Fibroblast of lung (primary cell): ENCODE measurements at regions not wholly inside any gene's neighbourhood (a gene's known extent, or its start where the extent isn't known, plus 50 kb on each side); places are given as distances from the start of the nearest gene placed in this dataset.

Source experiments
- DNase-seq, 2 donors: peaks; one replicate each; pipeline versions ENCODE4 v3.0.0 to v3.0.0-alpha.2; 2010; ENCODE audit warnings: low read depth in 2 of 2
- H2AFZ ChIP-seq: 2 replicates; pipeline ENCODE4 v1.5.1; 2012; ENCODE audit warnings: low read length, control low read depth, inconsistent platforms
- H3K27ac ChIP-seq: 2 replicates; pipeline ENCODE4 v1.5.1; 2011; ENCODE audit warnings: low read length, control low read depth; ENCODE audit not compliant: insufficient read depth
- H3K27me3 ChIP-seq: 2 replicates; pipeline ENCODE4 v1.5.1; 2011; ENCODE audit warnings: mild to moderate bottlenecking, low read length; ENCODE audit not compliant: control insufficient read depth, insufficient read depth
- H3K36me3 ChIP-seq: 2 replicates; pipeline ENCODE4 v1.5.1; 2011; ENCODE audit warnings: low read length; ENCODE audit not compliant: control insufficient read depth, insufficient read depth
- H3K4me1 ChIP-seq: 2 replicates; pipeline ENCODE4 v1.5.1; 2011; ENCODE audit warnings: low read length; ENCODE audit not compliant: control insufficient read depth, insufficient read depth; ENCODE audit errors: extremely low read depth
- H3K4me2 ChIP-seq: 2 replicates; pipeline ENCODE4 v1.5.1; 2011; ENCODE audit warnings: low read length, control low read depth; ENCODE audit not compliant: insufficient read depth; ENCODE audit errors: extremely low read depth
- H3K4me3 ChIP-seq, 4 experiments: fragments of 200-600 bp in 1 of 4; sonication (generic) in 1 of 4; replicated peaks in 1 of 4; 2 replicates each; pipeline ENCODE4 v1.5.1; 2011 to 2016; ENCODE audit warnings: low read length in 4 of 4, low read depth in 3 of 4, mild to moderate bottlenecking in 3 of 4, control low read depth in 2 of 4, inconsistent platforms in 1 of 4, mixed read lengths in 1 of 4; ENCODE audit not compliant: insufficient read depth in 1 of 4; ENCODE audit errors: control extremely low read depth in 1 of 4
- H3K79me2 ChIP-seq: 2 replicates; pipeline ENCODE4 v1.5.1; 2012; ENCODE audit warnings: mild to moderate bottlenecking, low read length, inconsistent platforms; ENCODE audit not compliant: control insufficient read depth, insufficient read depth
- H3K9ac ChIP-seq: 2 replicates; pipeline ENCODE4 v1.5.1; 2011; ENCODE audit warnings: mild to moderate bottlenecking, low read length, control low read depth; ENCODE audit not compliant: insufficient read depth
- H3K9me3 ChIP-seq: 2 replicates; pipeline ENCODE4 v1.5.1; 2012; ENCODE audit warnings: low read depth, low read length; ENCODE audit not compliant: control insufficient read depth, insufficient read depth
- H4K20me1 ChIP-seq: 2 replicates; pipeline ENCODE4 v1.5.1; 2011; ENCODE audit warnings: low read length; ENCODE audit not compliant: control insufficient read depth, insufficient read depth; ENCODE audit errors: extremely low read depth
- EZH2 ChIP-seq: IDR thresholded peaks from 2 replicates; pipeline ENCODE4 v1.5.1; 2012; ENCODE audit warnings: low read length, control low read depth, mild to moderate bottlenecking; ENCODE audit errors: missing control alignments
- TF ChIP-seq, protein P1 (sequence below), 2 donors: IDR thresholded peaks in 1 of 2; conservative IDR thresholded peaks in 1 of 2; 1 replicate in 1 of 2; 2 replicates in 1 of 2; pipeline ENCODE4 v1.5.1; 2011 to 2012; ENCODE audit warnings: low read length in 2 of 2, control low read depth in 1 of 2, inconsistent platforms in 1 of 2, low read depth in 1 of 2, mild to moderate bottlenecking in 1 of 2

DNA sequence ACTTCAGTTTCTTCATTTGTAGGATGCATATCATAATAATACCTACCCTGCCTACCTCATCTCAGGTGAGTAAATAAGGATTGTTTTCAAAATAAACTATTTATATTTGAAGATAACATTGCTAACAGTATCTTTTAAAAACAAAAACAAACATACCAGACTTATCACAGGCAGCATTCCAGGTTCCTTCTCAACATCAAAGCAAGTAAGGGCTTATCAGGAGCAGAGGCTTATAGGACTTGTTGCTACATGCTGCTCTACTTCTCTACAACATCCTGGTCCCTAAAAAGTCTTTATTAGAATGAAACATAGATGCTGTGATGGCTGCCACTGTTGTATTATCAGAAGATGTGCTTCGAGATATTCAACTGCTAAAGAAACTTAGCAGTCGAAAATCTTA, 149.2 kb upstream of the PRDM1 start:
- Histone ChIP-seq H3K4me3 (no peak overlapping the region), H3K4me1 (no peaks in the 10 kb centered on the region), H4K20me1 (no peaks in the 10 kb centered on the region), H2AFZ (no peak overlapping the region), H3K27me3 (no peaks in the 10 kb centered on the region), H3K9ac (no peak overlapping the region), H3K9me3 (no peaks in the 10 kb centered on the region), H3K4me2 (no peak overlapping the region), H3K36me3 (no peaks in the 10 kb centered on the region), H3K27ac (no peak overlapping the region), H3K79me2 (no peaks in the 10 kb centered on the region)
- DNase-seq: no peak
- TF ChIP-seq EZH2: no peak
- TF ChIP-seq, protein P1, sequence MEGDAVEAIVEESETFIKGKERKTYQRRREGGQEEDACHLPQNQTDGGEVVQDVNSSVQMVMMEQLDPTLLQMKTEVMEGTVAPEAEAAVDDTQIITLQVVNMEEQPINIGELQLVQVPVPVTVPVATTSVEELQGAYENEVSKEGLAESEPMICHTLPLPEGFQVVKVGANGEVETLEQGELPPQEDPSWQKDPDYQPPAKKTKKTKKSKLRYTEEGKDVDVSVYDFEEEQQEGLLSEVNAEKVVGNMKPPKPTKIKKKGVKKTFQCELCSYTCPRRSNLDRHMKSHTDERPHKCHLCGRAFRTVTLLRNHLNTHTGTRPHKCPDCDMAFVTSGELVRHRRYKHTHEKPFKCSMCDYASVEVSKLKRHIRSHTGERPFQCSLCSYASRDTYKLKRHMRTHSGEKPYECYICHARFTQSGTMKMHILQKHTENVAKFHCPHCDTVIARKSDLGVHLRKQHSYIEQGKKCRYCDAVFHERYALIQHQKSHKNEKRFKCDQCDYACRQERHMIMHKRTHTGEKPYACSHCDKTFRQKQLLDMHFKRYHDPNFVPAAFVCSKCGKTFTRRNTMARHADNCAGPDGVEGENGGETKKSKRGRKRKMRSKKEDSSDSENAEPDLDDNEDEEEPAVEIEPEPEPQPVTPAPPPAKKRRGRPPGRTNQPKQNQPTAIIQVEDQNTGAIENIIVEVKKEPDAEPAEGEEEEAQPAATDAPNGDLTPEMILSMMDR (conservative IDR thresholded peaks at IDR 0.05 in 1 of 2, IDR thresholded peaks at IDR 0.05 in 1 of 2; ENCODE audit: low read depth in 1 of 2, low read length in 2 of 2): no peak

DNA sequence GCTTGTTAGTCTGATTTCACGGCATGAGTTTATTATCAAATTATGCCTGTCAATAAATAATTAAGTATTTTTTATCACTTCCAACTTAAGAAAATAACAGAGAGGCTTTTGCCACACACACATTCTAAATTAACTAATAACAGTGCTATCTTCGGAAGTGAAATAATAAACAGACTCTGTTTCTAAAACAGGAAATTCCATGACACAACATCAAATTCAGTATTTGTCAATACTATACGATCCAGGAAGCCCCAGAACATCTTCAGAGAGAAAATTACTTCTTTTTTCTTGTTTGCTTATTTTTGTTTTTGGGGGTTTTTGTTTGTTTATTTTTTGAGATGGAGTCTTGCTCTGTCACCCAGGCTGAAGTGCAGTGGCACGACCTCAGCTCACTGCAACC, 150.7 kb upstream of the PRDM1 start:
- Histone ChIP-seq H2AFZ (no peak overlapping the region), H3K4me1 (no peaks in the 10 kb centered on the region), H3K9me3 (no peaks in the 10 kb centered on the region), H3K79me2 (no peaks in the 10 kb centered on the region), H3K4me2 (no peak overlapping the region), H3K9ac (no peak overlapping the region), H3K4me3 (no peak overlapping the region), H3K27me3 (no peaks in the 10 kb centered on the region), H3K36me3 (no peaks in the 10 kb centered on the region), H3K27ac (no peak overlapping the region), H4K20me1 (no peaks in the 10 kb centered on the region)
- TF ChIP-seq EZH2: no peak
- TF ChIP-seq, protein P1 (conservative IDR thresholded peaks at IDR 0.05 in 1 of 2, IDR thresholded peaks at IDR 0.05 in 1 of 2; ENCODE audit: low read depth in 1 of 2, low read length in 2 of 2): no peak
- DNase-seq: no peak

DNA sequence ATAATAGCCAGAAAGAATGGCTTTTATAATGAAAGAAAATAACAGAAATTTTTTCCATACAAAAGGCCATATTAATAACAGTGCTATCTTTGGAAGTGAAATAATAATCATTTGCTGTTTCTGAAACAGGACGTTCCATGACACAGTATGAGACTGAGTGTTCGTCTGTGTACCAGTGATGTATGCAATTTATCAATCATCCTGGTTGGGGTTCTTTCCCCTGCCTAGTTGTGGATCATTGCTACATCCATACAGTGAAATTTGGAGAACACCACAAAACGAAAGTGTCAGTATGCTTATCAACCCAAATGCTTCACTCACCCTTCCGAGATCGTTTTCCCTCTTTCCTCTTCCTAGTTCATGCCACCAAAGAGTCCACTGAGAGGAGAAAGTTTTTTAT, 151.4 kb upstream of the PRDM1 start:
- no peak overlapping the region for H3K27ac ChIP-seq
- H3K9me3 ChIP-seq: no peaks in the 10 kb centered on the region
- no peaks in the 10 kb centered on the region for H3K79me2 ChIP-seq
- no peak for TF ChIP-seq EZH2
- TF ChIP-seq, protein P1 (conservative IDR thresholded peaks at IDR 0.05 in 1 of 2, IDR thresholded peaks at IDR 0.05 in 1 of 2; ENCODE audit: low read depth in 1 of 2, low read length in 2 of 2): no peak
- no peaks in the 10 kb centered on the region for H3K27me3 ChIP-seq
- H2AFZ ChIP-seq: no peak overlapping the region
- H4K20me1 ChIP-seq: no peaks in the 10 kb centered on the region
- no peak overlapping the region for H3K4me2 ChIP-seq
- H3K36me3 ChIP-seq: no peaks in the 10 kb centered on the region
- DNase-seq: no peak
- H3K4me1 ChIP-seq: no peaks in the 10 kb centered on the region
- H3K4me3 ChIP-seq: no peak overlapping the region
- no peak overlapping the region for H3K9ac ChIP-seq
